NCI-H2171 (cell line): ENCODE measurements at regions not wholly inside any gene's neighbourhood (a gene's known extent, or its start where the extent isn't known, plus 50 kb on each side); places are given as distances from the start of the nearest gene placed in this dataset.
A peak's percentile ranks its signal among the peaks of the same experiment; 100 is the strongest.

Experiments
- DNase-seq: peaks from one replicate; lab custom pipeline; 2025; lab: John Stamatoyannopoulos, UW

DNA sequence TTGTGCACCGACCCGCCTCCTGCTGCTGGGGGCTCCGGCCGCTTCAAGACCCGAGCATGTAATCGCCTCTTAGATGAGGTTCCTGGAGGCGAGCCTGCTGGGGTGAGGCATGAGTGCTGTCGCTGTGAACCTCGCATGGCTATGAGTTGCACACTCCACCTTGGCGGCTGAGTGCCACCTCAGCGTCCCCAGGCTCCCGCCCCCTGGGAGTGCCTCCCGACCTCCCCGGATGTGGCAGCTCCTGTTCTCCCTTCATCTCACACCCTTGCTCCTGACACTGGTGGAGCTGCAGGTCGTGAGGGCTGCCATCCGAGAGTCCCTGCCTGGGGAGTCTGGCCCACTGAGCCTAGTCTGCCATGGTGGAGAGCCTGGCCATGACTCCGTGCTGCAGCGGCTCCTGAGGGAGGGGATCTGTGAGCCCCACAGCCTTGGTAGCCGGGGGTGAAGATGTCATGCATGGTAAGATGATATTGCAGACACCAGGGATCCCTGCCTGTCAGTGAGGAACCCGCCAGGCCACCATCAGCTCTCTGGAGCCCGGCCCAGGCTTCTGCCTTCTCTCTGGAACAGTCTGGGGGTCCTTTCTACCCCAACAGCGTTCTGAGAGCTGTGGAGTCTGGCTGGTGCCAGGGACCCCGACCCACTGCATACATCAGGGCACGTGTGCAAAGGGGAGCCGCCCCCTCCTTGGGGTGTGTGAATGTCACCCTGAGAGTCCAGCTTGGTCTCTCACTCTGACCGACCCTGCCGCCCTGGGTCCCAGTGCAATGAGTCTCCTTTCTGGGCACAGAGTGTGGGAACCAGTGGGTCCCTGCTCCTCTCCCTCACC lies 61.6 kb upstream of the HS6ST1 start:
- no peak for DNase-seq

DNA sequence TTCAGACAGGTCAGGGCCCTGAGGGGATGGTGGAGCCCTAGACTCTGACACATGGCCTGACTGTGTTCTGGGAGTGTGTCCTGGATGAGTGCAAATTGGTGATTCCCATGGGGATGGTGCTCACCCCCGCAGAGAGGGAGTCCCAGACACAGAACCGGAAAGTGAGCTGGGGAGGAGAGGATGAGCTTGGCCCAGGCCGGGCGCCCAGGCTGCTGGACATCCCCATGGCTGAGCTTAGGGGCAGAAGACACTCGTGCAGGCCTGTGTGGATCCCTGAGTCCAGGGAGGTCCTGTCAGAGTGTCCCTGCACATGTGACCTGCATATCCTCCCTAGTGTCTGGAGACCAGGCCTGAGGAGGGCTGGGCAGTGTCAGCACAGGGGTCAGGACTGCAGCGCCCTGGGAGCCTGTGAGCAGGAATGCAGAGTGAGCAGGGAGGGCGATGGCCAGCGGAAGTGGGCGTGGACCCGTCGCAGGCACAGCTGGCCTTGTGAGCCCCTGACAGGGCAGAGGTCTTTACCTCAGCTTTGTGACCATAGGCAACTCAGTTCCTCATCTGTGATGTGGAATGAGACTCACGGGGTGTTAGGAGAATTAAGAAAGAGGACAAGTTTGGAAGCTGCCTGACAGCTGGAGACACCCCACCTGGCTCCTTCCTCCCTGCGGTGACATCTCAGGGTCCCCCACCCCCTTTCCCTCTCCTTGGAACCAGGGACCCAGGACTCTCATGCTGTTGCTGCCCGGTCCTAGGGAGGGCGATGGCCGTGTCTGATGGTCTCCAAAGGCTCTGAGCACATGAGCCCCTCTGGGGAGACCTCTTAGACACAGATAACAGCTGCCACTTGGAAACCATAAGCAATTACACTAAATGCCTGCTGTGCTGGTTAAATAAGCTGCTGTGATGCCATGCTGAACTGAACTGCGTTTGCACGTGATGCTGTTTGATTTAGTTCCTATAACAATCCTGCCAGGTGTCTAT lies 62.6 kb upstream of the HS6ST1 start:
- peak; percentile 75 for DNase-seq

DNA sequence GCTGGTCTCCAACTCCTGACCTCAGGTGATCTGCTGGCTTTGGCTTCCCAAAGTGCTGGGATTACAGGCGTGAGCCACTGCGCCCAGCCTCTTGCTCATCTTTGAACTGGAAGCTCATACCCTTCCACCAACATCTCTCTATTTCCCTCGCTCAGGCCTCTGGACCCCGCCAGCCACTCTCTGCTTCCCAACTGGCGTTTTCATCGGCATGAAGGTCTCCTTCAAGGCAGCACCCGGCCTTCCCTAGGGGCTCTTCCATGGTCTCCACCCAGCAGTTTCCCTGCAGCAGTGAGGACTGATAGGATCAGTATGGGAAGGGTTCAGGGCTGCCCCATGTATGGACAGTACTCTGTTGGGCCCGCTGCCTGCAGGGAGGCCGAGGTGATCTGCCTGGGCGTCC lies 65.8 kb upstream of the HS6ST1 start:
- DNase-seq = no peak

DNA sequence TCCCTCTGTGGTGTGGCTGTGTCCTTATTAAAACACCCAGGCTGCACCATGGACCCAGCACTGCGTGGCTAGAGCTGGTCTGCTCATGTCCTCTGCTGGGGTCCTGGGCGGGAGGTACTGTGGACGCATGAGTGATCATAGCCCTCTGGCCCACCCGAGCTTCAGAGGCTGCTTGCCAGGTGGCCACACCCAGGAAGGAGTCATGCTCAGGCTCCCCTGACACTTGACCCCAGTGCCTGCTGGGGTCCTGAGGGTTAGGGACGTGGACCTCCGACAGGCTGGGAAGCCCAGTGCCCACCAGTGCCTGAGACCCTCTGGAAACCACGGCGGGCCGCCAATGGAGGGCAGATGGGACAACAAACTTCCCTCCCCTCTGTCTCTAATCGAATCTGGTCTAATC lies 66.3 kb upstream of the HS6ST1 start:
- no peak for DNase-seq

DNA sequence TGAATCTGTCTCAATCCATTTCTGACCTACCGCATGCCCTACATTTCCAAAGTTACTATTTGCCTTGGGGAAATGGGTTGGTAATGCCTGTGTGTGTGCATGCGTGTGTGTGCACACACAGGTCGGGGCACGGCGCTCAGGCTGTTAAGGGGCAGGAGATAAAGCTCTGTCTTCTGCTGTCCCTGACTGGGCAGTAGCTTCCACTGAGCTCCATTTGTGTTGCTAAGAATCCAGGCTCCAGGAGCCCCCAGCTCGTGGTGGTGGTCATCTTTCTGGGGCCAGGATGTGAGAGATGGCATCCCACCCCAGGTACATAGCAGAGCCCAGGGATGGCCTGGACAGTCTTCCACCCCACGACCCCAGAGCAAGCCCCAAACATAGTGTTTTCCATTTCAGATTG lies 66.7 kb upstream of the HS6ST1 start:
- no peak for DNase-seq

DNA sequence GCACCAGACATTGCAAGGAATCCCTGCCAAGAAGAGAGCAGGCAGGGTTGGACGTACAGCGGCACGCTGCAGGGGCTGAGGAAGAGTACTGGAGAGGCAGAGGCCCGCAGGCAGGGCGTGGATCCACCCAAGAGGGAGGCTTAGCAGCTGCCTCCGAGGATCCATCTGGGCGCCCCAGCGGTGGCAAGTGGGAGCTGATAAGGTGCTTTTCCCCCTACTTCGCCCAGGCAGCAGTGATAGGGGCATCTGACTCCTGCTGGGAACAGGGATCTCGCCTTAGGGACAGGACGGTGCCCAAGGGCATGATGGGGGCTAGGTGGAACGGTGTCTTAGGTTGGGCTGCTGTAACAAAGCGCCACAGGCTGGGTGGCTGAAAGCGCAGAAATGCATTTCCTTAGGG lies 67.4 kb upstream of the HS6ST1 start:
- no peak for DNase-seq

- DNase-seq = no peak
Measured at GRCh38 chr2:128388499-128388941, 69.9 kb upstream of the HS6ST1 start.

- DNase-seq = no peak
Measured at GRCh38 chr2:128389388-128390086, 70.9 kb upstream of the HS6ST1 start.

GRCh38 chr2:128390256-128390990 lies 71.8 kb upstream of the HS6ST1 start:
- DNase-seq = no peak

GRCh38 chr2:128390991-128391630 lies 72.4 kb upstream of the HS6ST1 start:
- DNase-seq = no peak

DNA sequence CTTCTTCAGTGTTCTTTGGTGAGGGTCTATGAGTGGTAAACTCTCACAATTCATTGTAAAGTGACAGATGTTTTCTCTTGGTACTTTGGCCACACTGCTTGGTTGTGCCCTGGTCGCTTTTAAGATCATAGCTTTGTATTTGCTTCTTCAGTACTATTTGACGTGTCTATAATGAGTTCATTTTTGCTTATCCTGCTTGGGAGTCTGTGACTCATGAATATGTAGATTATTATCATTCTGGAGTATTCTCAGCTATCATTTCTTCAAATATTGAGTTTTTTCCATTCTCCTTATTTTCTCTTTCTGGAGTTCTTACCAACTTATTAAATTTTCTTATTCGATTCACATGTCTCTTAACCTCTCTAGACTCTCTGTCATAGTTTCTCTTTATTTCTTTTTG lies 73.0 kb upstream of the HS6ST1 start:
- DNase-seq = no peak

DNA sequence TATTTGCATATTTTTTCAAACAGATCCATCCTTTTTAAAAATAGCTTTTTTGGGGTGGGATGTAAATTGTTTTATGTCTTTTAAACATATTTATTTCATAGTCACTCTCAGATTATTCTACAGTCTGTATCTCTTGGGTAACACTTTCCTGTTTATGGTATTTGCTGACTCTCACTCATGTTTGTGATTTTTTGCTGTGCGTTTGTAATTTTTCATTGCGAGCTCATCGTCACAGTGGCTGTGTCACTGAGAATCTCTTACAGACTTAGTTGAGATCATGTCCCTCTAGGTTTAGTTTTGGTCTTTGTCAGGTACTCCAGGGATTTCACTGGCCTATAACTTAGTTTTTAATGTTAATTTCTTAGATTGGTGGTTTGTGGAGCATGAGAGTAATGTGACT lies 73.5 kb upstream of the HS6ST1 start:
- DNase-seq = no peak

DNA sequence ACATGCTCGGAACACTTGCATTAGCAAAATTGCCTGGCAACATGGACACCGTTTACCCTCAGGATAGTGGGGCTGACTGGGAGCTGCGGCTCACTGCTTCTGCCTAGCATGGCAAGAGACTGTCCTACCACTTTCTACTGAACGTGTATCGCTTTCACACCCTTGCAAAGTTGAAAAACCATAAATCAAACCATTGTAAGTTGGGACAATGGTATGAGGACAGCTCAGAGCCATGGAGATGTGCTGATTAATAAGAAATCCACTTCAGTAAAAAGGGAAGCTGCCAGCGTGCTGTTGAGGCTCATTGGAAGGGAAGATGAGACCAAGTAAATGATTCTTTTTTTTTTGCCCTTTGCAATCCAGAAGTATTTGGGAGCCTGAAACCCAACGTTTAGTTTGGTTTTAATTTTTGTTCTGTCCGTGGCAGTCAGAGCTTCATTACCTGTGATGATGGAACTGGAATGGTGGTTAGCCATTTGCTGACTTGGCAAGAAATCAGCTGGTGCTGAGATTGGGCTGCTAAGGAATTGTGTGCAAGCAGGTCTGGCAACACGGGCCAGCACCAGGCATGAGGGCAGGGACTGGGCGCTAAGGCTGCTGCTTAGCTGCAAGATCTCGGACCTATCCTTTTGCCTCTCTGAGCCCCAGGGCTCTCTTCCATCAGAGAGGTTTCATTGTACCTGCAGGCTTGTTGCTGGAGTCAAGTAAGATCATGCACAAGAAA lies 75.5 kb upstream of the HS6ST1 start:
- DNase-seq = no peak

- DNase-seq = no peak
Measured at GRCh38 chr2:128395196-128395595, 76.5 kb upstream of the HS6ST1 start.

GRCh38 chr2:128395640-128396499 lies 77.2 kb upstream of the HS6ST1 start:
- no peak for DNase-seq

GRCh38 chr2:128396500-128396891 lies 77.8 kb upstream of the HS6ST1 start:
- peak; percentile 23 for DNase-seq

- DNase-seq = no peak
Measured at GRCh38 chr2:128396946-128397345, 78.3 kb upstream of the HS6ST1 start.

GRCh38 chr2:128399256-128399655 lies 80.6 kb upstream of the HS6ST1 start:
- DNase-seq = no peak

- no peak for DNase-seq
Measured at GRCh38 chr2:128399690-128400291, 81.1 kb upstream of the HS6ST1 start.
